ENCODE measurements at regions not wholly inside any gene's neighbourhood (a gene's known extent, or its start where the extent isn't known, plus 50 kb on each side); places are given as distances from the start of the nearest gene placed in this dataset.

- no peak overlapping the region for H3K4me2 ChIP-seq (ENCODE audit: low read length)
- H3K27me3 ChIP-seq (ENCODE audit: insufficient read depth, low read length), result no peaks in the 10 kb centered on the region
- H3F3A ChIP-seq (ENCODE audit: insufficient read depth, low read length), result no peaks in the 10 kb centered on the region
- H3K79me2 ChIP-seq (ENCODE audit: insufficient read depth, low read length), result no peaks in the 10 kb centered on the region
- H3K9me3 ChIP-seq (ENCODE audit: low read length), result no peaks in the 10 kb centered on the region
- no peak overlapping the region for H2AFZ ChIP-seq (ENCODE audit: low read length)
- no peaks in the 10 kb centered on the region for H3K36me3 ChIP-seq (ENCODE audit: insufficient read depth, low read length)
- H3K4me3 ChIP-seq (ENCODE audit: low read depth, low read length, poor library complexity, severe bottlenecking), result no peak overlapping the region
- no peak overlapping the region for H3K27ac ChIP-seq (ENCODE audit: low read depth, low read length, poor library complexity, severe bottlenecking)
- no peak for TF ChIP-seq EZH2 (IDR thresholded peaks at IDR 0.05; ENCODE audit: borderline replicate concordance, low read length)
- TF ChIP-seq CTCF (IDR thresholded peaks at IDR 0.05; ENCODE audit: low read length), result no peak
- no peaks in the 10 kb centered on the region for H3K9me2 ChIP-seq (ENCODE audit: low read depth, low read length)
- H4K20me1 ChIP-seq (ENCODE audit: insufficient read depth, low read length), result no peaks in the 10 kb centered on the region
- H3K4me1 ChIP-seq (ENCODE audit: insufficient read depth, low read length, severe bottlenecking), result no peaks in the 10 kb centered on the region
- no peak overlapping the region for H3K9ac ChIP-seq (ENCODE audit: low read length)
These were observed 317.5 kb upstream of the SOX5 start for GRCh38 chr12:24266982-24267381.

GRCh38 chr12:24256684-24257083 lies 307.2 kb upstream of the SOX5 start:
- Histone ChIP-seq H3K4me1 (ENCODE audit: insufficient read depth, low read length, severe bottlenecking) (no peaks in the 10 kb centered on the region), H3K4me2 (ENCODE audit: low read length) (no peak overlapping the region), H3K4me3 (ENCODE audit: low read depth, low read length, poor library complexity, severe bottlenecking) (no peak overlapping the region), H3F3A (ENCODE audit: insufficient read depth, low read length) (no peaks in the 10 kb centered on the region), H4K20me1 (ENCODE audit: insufficient read depth, low read length) (no peaks in the 10 kb centered on the region), H3K27ac (ENCODE audit: low read depth, low read length, poor library complexity, severe bottlenecking) (no peak overlapping the region), H3K9me2 (ENCODE audit: low read depth, low read length) (no peaks in the 10 kb centered on the region), H3K9me3 (ENCODE audit: low read length) (no peaks in the 10 kb centered on the region), H3K9ac (ENCODE audit: low read length) (no peak overlapping the region), H3K27me3 (ENCODE audit: insufficient read depth, low read length) (no peaks in the 10 kb centered on the region), H3K36me3 (ENCODE audit: insufficient read depth, low read length) (no peaks in the 10 kb centered on the region), H3K79me2 (ENCODE audit: insufficient read depth, low read length) (no peaks in the 10 kb centered on the region), H2AFZ (ENCODE audit: low read length) (no peak overlapping the region)
- TF ChIP-seq EZH2 (IDR thresholded peaks at IDR 0.05; ENCODE audit: borderline replicate concordance, low read length) (no peak), CTCF (IDR thresholded peaks at IDR 0.05; ENCODE audit: low read length) (no peak)

GRCh38 chr12:24255920-24256665 lies 306.6 kb upstream of the SOX5 start:
- no peak overlapping the region for H2AFZ ChIP-seq (ENCODE audit: low read length)
- no peaks in the 10 kb centered on the region for H4K20me1 ChIP-seq (ENCODE audit: insufficient read depth, low read length)
- H3F3A ChIP-seq (ENCODE audit: insufficient read depth, low read length), result no peaks in the 10 kb centered on the region
- H3K4me1 ChIP-seq (ENCODE audit: insufficient read depth, low read length, severe bottlenecking), result no peaks in the 10 kb centered on the region
- H3K9ac ChIP-seq (ENCODE audit: low read length), result no peak overlapping the region
- no peaks in the 10 kb centered on the region for H3K9me2 ChIP-seq (ENCODE audit: low read depth, low read length)
- H3K9me3 ChIP-seq (ENCODE audit: low read length), result no peaks in the 10 kb centered on the region
- H3K4me2 ChIP-seq (ENCODE audit: low read length), result no peak overlapping the region
- H3K27ac ChIP-seq (ENCODE audit: low read depth, low read length, poor library complexity, severe bottlenecking), result no peak overlapping the region
- H3K79me2 ChIP-seq (ENCODE audit: insufficient read depth, low read length), result no peaks in the 10 kb centered on the region
- TF ChIP-seq EZH2 (IDR thresholded peaks at IDR 0.05; ENCODE audit: borderline replicate concordance, low read length), result no peak
- TF ChIP-seq CTCF (IDR thresholded peaks at IDR 0.05; ENCODE audit: low read length), result no peak
- H3K36me3 ChIP-seq (ENCODE audit: insufficient read depth, low read length), result no peaks in the 10 kb centered on the region
- H3K4me3 ChIP-seq (ENCODE audit: low read depth, low read length, poor library complexity, severe bottlenecking), result no peak overlapping the region
- H3K27me3 ChIP-seq (ENCODE audit: insufficient read depth, low read length), result no peaks in the 10 kb centered on the region
